Stimulated activated naive B cell treated with anti-CD40 and anti-IgM and Interleukin-4, amounts not matched to agents 10 μg/mL and 1 μg/mL and 100 μg/mL, for 72 hours (primary cell): ENCODE measurements at regions not wholly inside any gene's neighbourhood (a gene's known extent, or its start where the extent isn't known, plus 50 kb on each side); places are given as distances from the start of the nearest gene placed in this dataset.
"Not testable (repeated sequence)": the region's sequence is repeated elsewhere in the genome, so short reads cannot be mapped to it uniquely, and the experiment has no call there.

Experiments
- ATAC-seq, 2 donors: fragments of 150-1000 bp; cut with Tn5 transposase; replicated peaks; 2 replicates each; pipeline ENCODE4 v1.10.0; 2021; ENCODE audit warnings: moderate library complexity in 1 of 2
- DNase-seq: peaks from one replicate; pipeline ENCODE4 v3.0.0; 2021
- H3K27ac Mint-ChIP-seq: one replicate; pipeline ENCODE4 v1.8.0; 2022; ENCODE audit warnings: mild to moderate bottlenecking, mixed read lengths
- H3K27me3 Mint-ChIP-seq, 2 donors: one replicate each; pipeline ENCODE4 v1.8.0; 2022; ENCODE audit warnings: mixed read lengths in 2 of 2
- H3K36me3 Mint-ChIP-seq, 2 donors: one replicate each; pipeline ENCODE4 v1.8.0; 2022; ENCODE audit warnings: mixed read lengths in 2 of 2, mild to moderate bottlenecking in 1 of 2
- H3K4me1 Mint-ChIP-seq, 2 donors: one replicate each; pipeline ENCODE4 v1.8.0; 2022; ENCODE audit warnings: mixed read lengths in 2 of 2, mild to moderate bottlenecking in 1 of 2
- H3K4me3 Mint-ChIP-seq, 2 donors: one replicate each; pipeline ENCODE4 v1.8.0; 2022; ENCODE audit warnings: mild to moderate bottlenecking in 2 of 2, mixed read lengths in 2 of 2, moderate library complexity in 1 of 2
- H3K9me3 Mint-ChIP-seq, 2 donors: one replicate each; pipeline ENCODE4 v1.8.0; 2022; ENCODE audit warnings: mixed read lengths in 2 of 2, mild to moderate bottlenecking in 1 of 2

- DNase-seq (no peak), ATAC-seq (no peak)
- H3K27me3 Mint-ChIP-seq = peaks cover 0 to 4% of the 10 kb centered on the region in 2 donors
- H3K27ac Mint-ChIP-seq = no peak overlapping the region
- H3K4me1 Mint-ChIP-seq = peaks cover 16 to 19% of the 10 kb centered on the region in 2 donors
- H3K9me3 Mint-ChIP-seq = peaks cover 10 to 13% of the 10 kb centered on the region in 2 donors
- peaks cover 2 to 3% of the 10 kb centered on the region in 2 donors for H3K36me3 Mint-ChIP-seq
- H3K4me3 Mint-ChIP-seq = no peak overlapping the region
Observed at GRCh38 chr7:112575864-112576263, 95.1 kb downstream of the LSMEM1 start.

GRCh38 chr7:112579388-112579787, 98.6 kb downstream of the LSMEM1 start:
- H3K36me3 Mint-ChIP-seq = peaks cover 2 to 3% of the 10 kb centered on the region in 2 donors
- H3K9me3 Mint-ChIP-seq = peaks cover 10 to 13% of the 10 kb centered on the region in 2 donors
- no peak overlapping the region for H3K4me3 Mint-ChIP-seq
- no peak for DNase-seq
- no peak overlapping the region for H3K27ac Mint-ChIP-seq
- no peak for ATAC-seq
- H3K27me3 Mint-ChIP-seq = peaks cover 8 to 9% of the 10 kb centered on the region in 2 donors
- H3K4me1 Mint-ChIP-seq = peaks cover 0 to 1% of the 10 kb centered on the region in 2 donors

DNA sequence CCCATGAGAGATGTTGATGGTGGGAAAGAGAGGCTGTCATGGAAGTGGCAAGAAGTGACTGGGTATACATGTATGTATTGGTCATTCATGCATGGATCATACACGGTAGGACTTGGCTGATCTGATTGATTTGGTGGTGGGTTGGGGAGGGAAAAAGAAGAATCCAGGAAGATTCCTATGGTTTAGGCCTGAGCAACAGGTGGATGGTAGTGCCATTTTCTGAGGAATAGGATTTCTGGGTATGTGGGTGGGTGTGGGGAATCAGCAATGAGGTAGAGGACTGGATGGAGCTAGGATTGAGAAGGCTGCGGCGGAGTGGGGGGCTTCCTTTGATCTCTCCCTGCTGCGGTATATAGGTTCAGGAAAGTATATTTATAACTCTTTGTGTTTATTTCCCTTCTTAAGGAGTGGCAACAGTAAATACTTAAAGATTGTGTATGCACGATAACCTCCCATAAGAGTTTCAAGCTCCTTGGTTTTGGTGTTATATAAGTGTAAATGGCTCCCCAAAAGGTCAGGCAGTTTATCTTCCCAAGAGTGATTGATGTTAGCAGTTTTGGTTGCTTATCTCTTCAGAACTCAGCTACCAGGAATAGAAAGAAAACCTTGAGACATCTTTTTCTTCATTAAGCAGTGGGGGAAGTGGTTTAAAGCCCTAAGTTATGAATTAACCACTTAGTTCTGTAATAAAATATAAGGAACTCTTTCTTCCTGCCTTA, 100.1 kb downstream of the LSMEM1 start:
- Mint-ChIP-seq H3K4me3 (no peak overlapping the region), H3K4me1 (peaks cover 0 to under 1% of the 10 kb centered on the region in 2 donors), H3K9me3 (peaks cover 8 to 10% of the 10 kb centered on the region in 2 donors), H3K27me3 (peaks cover 5 to 12% of the 10 kb centered on the region in 2 donors), H3K27ac (no peak overlapping the region), H3K36me3 (peaks cover under 1 to 2% of the 10 kb centered on the region in 2 donors)
- ATAC-seq (no peak), DNase-seq (no peak)

DNA sequence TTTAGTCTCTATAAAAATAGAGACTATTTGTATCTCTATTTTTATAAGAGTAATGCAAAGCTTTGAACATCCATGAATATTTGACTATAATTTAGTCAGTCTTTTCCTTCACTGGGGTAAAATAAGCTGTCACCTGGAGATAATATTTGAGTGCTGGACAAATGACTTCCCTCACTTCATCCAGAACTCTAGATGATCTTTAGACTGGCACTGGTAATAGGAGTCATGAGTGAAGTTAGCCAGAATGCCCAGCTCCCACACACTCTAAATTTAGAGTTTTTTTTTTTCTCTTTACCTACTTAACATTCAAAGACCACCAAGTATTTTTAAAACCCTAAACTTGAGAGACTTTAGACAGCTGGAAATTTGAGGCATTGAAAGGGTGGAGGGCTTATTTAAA, 100.7 kb downstream of the LSMEM1 start:
- no peak overlapping the region for H3K4me3 Mint-ChIP-seq
- H3K36me3 Mint-ChIP-seq = no peaks in the 10 kb centered on the region
- no peak for ATAC-seq
- peaks cover 4 to 12% of the 10 kb centered on the region in 2 donors for H3K27me3 Mint-ChIP-seq
- no peaks in the 10 kb centered on the region for H3K4me1 Mint-ChIP-seq
- no peak for DNase-seq
- no peak overlapping the region for H3K27ac Mint-ChIP-seq
- H3K9me3 Mint-ChIP-seq = peaks cover 2 to 4% of the 10 kb centered on the region in 2 donors

GRCh38 chr7:112584290-112584689, 103.5 kb downstream of the LSMEM1 start:
- Mint-ChIP-seq H3K36me3 (no peaks in the 10 kb centered on the region), H3K4me3 (no peak overlapping the region), H3K27ac (no peak overlapping the region), H3K9me3 (no peaks in the 10 kb centered on the region), H3K27me3 (peaks cover 9 to 12% of the 10 kb centered on the region in 2 donors), H3K4me1 (no peaks in the 10 kb centered on the region)
- ATAC-seq (no peak), DNase-seq (no peak)

GRCh38 chr7:112587504-112587903, 106.7 kb downstream of the LSMEM1 start:
- Mint-ChIP-seq H3K4me3 (no peak overlapping the region), H3K4me1 (no peaks in the 10 kb centered on the region), H3K27me3 (peaks cover 6 to 7% of the 10 kb centered on the region in 2 donors), H3K9me3 (no peaks in the 10 kb centered on the region), H3K36me3 (no peaks in the 10 kb centered on the region), H3K27ac (no peak overlapping the region)
- DNase-seq (no peak), ATAC-seq (no peak)

- ATAC-seq, H3K36me3 Mint-ChIP-seq, H3K27me3 Mint-ChIP-seq, H3K27ac Mint-ChIP-seq, H3K4me3 Mint-ChIP-seq, H3K4me1 Mint-ChIP-seq, H3K9me3 Mint-ChIP-seq, DNase-seq: not testable (repeated sequence)
Observed at GRCh38 chr7:112592565-112593263, 111.9 kb downstream of the LSMEM1 start.

- Mint-ChIP-seq H3K27me3 (peaks cover 0 to under 1% of the 10 kb centered on the region in 2 donors), H3K9me3 (no peaks in the 10 kb centered on the region), H3K36me3 (no peaks in the 10 kb centered on the region), H3K4me3 (no peak overlapping the region), H3K27ac (no peak overlapping the region), H3K4me1 (no peaks in the 10 kb centered on the region)
- ATAC-seq (no peak), DNase-seq (no peak)
Observed at GRCh38 chr7:112594397-112594796, 113.6 kb downstream of the LSMEM1 start.

DNA sequence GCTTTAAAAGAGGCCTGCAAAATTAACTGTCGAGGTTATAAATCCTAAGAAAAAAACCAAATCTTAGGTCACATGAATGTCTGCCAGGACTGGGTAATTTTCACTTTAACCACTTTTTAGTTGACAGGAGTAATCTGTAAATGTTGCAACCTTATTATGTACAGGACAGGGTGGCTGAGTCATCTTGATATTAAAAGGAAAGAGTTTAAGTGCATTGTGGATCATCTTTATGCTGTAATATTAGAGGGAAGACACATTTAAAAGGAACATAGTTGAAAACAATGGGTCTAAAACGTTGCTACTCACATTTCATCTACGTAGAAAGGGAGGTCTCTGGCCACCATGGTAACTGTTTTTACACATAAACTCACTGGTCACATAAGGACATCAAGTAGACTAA, 115.5 kb downstream of the LSMEM1 start:
- Mint-ChIP-seq H3K36me3 (no peaks in the 10 kb centered on the region), H3K4me3 (no peak overlapping the region), H3K4me1 (no peaks in the 10 kb centered on the region), H3K9me3 (no peaks in the 10 kb centered on the region), H3K27me3 (no peaks in the 10 kb centered on the region), H3K27ac (no peak overlapping the region)
- ATAC-seq = no peak
- no peak for DNase-seq

- H3K4me3 Mint-ChIP-seq = no peak overlapping the region
- no peak for ATAC-seq
- H3K36me3 Mint-ChIP-seq = no peaks in the 10 kb centered on the region
- no peaks in the 10 kb centered on the region for H3K27me3 Mint-ChIP-seq
- no peak for DNase-seq
- no peak overlapping the region for H3K27ac Mint-ChIP-seq
- H3K4me1 Mint-ChIP-seq = no peaks in the 10 kb centered on the region
- peaks cover 3 to 4% of the 10 kb centered on the region in 2 donors for H3K9me3 Mint-ChIP-seq
Observed at GRCh38 chr7:112596981-112597380, 116.2 kb downstream of the LSMEM1 start.

- DNase-seq = no peak
- H3K27me3 Mint-ChIP-seq = peaks cover 6 to 9% of the 10 kb centered on the region in 2 donors
- no peak for ATAC-seq
- no peak overlapping the region for H3K27ac Mint-ChIP-seq
- H3K36me3 Mint-ChIP-seq = no peaks in the 10 kb centered on the region
- no peaks in the 10 kb centered on the region for H3K4me1 Mint-ChIP-seq
- no peak overlapping the region for H3K4me3 Mint-ChIP-seq
- H3K9me3 Mint-ChIP-seq = peaks cover 3 to 6% of the 10 kb centered on the region in 2 donors
Observed at GRCh38 chr7:112603673-112604072, 122.9 kb downstream of the LSMEM1 start.

GRCh38 chr7:112610636-112611035, 129.8 kb downstream of the LSMEM1 start:
- Mint-ChIP-seq H3K27ac (no peak overlapping the region), H3K27me3 (peaks cover 6 to 15% of the 10 kb centered on the region in 2 donors), H3K9me3 (no peaks in the 10 kb centered on the region), H3K4me1 (no peaks in the 10 kb centered on the region), H3K4me3 (no peak overlapping the region), H3K36me3 (no peaks in the 10 kb centered on the region)
- DNase-seq = no peak
- ATAC-seq = no peak

DNA sequence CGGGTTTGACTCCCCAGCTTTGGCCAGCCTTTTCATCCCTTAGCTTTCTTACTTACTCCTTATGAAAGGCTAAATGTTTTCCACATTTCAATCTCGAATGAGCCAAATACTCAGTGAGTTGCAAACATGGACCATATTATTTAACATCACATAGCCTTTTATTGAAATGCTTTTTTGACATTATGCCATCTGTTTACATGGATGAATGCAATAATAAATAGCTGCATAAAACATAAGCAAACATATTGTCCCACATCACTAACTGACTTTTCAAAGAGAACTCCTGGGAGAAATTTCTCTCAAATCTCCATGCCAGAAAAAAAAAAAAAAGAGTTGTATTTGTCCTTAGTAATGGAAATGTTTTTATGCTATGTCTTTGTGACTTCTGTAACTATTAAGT, 134.9 kb downstream of the LSMEM1 start:
- no peak overlapping the region for H3K4me3 Mint-ChIP-seq
- ATAC-seq = no peak
- H3K36me3 Mint-ChIP-seq = no peaks in the 10 kb centered on the region
- no peak for DNase-seq
- no peaks in the 10 kb centered on the region for H3K4me1 Mint-ChIP-seq
- H3K9me3 Mint-ChIP-seq = peaks cover 0 to 4% of the 10 kb centered on the region in 2 donors
- no peak overlapping the region for H3K27ac Mint-ChIP-seq
- peaks cover 7% of the 10 kb centered on the region in 2 donors for H3K27me3 Mint-ChIP-seq

DNA sequence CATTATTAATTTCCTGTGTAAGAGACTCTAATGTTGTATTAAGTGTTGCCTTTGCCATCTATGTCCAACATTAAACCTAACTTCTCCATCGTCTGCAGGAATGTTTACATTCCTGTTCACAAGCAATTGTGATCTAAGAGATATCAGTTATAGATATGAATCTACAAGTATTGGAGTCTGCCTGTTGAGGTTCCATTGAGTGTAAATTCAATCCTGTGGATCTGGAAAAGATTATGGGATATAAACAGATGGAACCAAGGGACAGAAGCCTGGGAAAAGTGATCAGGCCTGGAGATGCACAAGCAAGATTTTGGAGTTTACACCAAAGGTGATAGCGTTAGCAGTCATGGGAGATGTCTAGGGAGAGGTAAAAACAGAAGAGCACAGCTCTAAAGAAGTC, 135.5 kb downstream of the LSMEM1 start:
- Mint-ChIP-seq H3K4me3 (no peak overlapping the region), H3K36me3 (peaks cover 0 to under 1% of the 10 kb centered on the region in 2 donors), H3K4me1 (no peaks in the 10 kb centered on the region), H3K9me3 (peaks cover under 1 to 4% of the 10 kb centered on the region in 2 donors), H3K27ac (no peak overlapping the region), H3K27me3 (peaks cover 7 to 8% of the 10 kb centered on the region in 2 donors)
- ATAC-seq (no peak), DNase-seq (no peak)

DNA sequence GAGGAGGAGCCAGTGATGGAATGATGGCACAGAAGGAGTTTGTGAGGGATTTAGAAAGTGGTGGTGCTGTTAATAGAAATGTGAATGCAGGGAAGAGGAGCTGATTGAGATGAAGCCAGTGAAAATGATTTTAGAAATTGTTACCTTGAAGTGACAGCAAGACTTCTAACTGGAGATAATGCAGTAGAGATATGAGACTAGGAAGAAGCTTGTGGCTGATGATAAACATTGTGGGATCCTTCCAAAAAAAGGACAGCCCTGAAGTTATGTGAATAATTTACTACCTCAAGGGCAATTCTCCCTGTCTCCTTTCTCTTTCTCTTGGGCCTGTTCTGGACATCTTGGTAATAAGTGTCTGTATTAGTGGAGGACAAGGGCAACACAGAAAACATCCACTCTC, 138.6 kb downstream of the LSMEM1 start:
- DNase-seq = no peak
- H3K4me3 Mint-ChIP-seq = no peak overlapping the region
- H3K4me1 Mint-ChIP-seq = no peaks in the 10 kb centered on the region
- peaks cover 0 to 3% of the 10 kb centered on the region in 2 donors for H3K36me3 Mint-ChIP-seq
- no peak overlapping the region for H3K27ac Mint-ChIP-seq
- ATAC-seq = no peak
- peaks cover 6 to 7% of the 10 kb centered on the region in 2 donors for H3K27me3 Mint-ChIP-seq
- H3K9me3 Mint-ChIP-seq = peaks cover 4 to 5% of the 10 kb centered on the region in 2 donors
